ENCODE measurements at regions not wholly inside any gene's neighbourhood (a gene's known extent, or its start where the extent isn't known, plus 50 kb on each side); places are given as distances from the start of the nearest gene placed in this dataset.
A peak's percentile ranks its signal among the peaks of the same experiment; 100 is the strongest.

DNA sequence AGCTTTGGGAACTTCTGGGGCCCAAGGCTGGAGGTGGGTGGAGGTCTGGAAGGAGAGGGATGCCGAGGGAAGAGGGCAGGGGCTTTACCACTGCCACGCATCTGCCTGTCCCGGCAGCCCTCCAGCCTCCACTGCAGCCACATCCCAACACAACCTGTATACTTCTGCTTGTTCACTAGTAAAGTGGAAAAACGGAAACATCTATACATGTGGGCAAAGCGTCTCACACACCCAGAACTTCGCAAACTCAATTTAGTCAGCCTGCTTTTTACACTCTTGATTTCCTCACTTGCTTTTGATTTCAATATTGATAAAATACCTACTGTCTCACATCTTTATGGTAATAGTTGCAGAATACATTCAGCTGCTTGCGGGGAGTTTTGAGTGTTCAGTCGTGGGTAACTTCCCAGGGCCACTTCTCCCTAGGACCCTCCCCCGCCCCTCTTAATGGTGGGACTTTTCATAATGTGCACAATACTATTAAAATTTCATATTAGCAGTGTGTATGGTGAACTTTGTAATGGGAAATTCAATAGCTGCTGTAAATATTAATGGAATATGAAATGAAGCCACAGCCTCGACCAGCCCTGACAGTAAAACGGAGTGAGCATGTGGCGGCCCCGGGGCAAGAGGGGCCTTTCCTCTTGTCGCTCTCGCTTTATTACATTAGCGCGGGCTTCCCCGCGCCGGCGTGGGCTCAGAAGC lies 85.2 kb downstream of the NR2F2 start:
- Histone ChIP-seq H3F3A (ENCODE audit: insufficient read depth) (no peaks in the 10 kb centered on the region), H3K27me3 (replicated peaks; ENCODE audit: insufficient read depth) (peaks cover 100% of the 10 kb centered on the region), H3K36me3 (ENCODE audit: low read depth) (no peaks in the 10 kb centered on the region), H3K9ac (no peak overlapping the region), H3K27ac (no peak overlapping the region), H3K9me2 (ENCODE audit: insufficient read depth) (no peaks in the 10 kb centered on the region), H2AFZ (no peak overlapping the region), H3K79me2 (ENCODE audit: insufficient read depth) (no peaks in the 10 kb centered on the region), H3K9me3 (ENCODE audit: low read depth) (no peaks in the 10 kb centered on the region), H3K4me2 (ENCODE audit: unreplicated experiment) (no peak overlapping the region), H3K4me1 (ENCODE audit: insufficient read depth) (no peaks in the 10 kb centered on the region), H3K4me3 (no peak overlapping the region), H4K20me1 (ENCODE audit: insufficient read depth) (no peaks in the 10 kb centered on the region)
- in situ Hi-C loops (cut with MboI), result no loop called here
- DNase-seq, result no peak
- TF ChIP-seq EZH2phosphoT487 (IDR thresholded peaks at IDR 0.05; ENCODE audit: insufficient read depth, low read depth) (0 out of 2 replicates have a peak, but pooled peaks have one; percentile 54), EZH2 (IDR thresholded peaks at IDR 0.05; ENCODE audit: insufficient read depth, poor library complexity, severe bottlenecking) (no peak)
- WGBS, 2 experiments (ENCODE audit: low coverage in 1 of 2, low lambda C conversion rate in 2 of 2, missing lambda C conversion rate in 2 of 2), result 15 to 18% methylated on average over 21 of the region's 21 CpGs

DNA sequence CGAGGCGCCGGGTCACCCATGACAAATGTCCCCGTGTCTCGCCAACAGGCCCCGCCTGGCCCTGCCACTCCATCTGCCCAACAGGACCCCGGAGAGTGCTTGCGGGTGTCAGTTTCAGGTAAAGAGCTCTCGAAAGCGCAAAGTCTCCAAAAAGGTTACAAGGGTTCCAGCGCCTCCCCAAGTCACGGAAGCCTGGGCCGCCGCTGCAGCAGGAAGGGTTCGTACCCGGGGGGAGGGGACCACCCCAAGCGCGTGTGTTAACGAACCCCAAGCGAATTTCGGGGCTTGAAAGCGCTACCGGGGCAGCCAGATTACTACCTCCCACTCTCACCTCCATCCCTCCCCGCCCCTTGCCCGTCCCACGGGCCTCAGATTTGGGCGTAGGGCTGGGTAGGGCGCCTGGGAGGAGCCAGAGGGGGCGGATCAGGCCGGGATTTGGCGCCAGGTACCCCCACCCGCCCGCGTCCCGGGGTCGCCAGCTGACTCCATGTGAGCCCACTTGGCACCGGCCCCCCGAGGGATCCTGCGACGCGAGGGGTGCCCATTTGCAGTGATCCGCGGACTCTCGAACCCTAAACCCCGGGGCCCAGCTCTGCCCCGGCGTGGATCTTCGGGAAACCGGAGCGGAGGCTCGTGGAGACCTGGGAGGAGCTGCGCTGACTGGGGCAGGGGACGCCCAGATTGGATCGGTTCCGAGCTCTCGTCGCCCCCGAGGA lies 85.9 kb downstream of the NR2F2 start:
- no peaks in the 10 kb centered on the region for H3K9me3 ChIP-seq (ENCODE audit: low read depth)
- TF ChIP-seq EZH2phosphoT487 (IDR thresholded peaks at IDR 0.05; ENCODE audit: insufficient read depth, low read depth) (no peak), EZH2 (IDR thresholded peaks at IDR 0.05; ENCODE audit: insufficient read depth, poor library complexity, severe bottlenecking) (no peak)
- H2AFZ ChIP-seq, result peak overlapping the region; percentile 26
- no peak overlapping the region for H3K27ac ChIP-seq
- no peaks in the 10 kb centered on the region for H3K36me3 ChIP-seq (ENCODE audit: low read depth)
- H4K20me1 ChIP-seq (ENCODE audit: insufficient read depth), result no peaks in the 10 kb centered on the region
- H3K9me2 ChIP-seq (ENCODE audit: insufficient read depth), result no peaks in the 10 kb centered on the region
- no peaks in the 10 kb centered on the region for H3F3A ChIP-seq (ENCODE audit: insufficient read depth)
- no peak for DNase-seq
- in situ Hi-C loops (cut with MboI), result no loop called here
- H3K79me2 ChIP-seq (ENCODE audit: insufficient read depth), result no peaks in the 10 kb centered on the region
- peaks cover 6% of the 10 kb centered on the region; the same call in 1 of the 2 replicates for H3K4me1 ChIP-seq (ENCODE audit: insufficient read depth)
- no peak overlapping the region for H3K4me2 ChIP-seq (ENCODE audit: unreplicated experiment)
- peaks cover 100% of the 10 kb centered on the region for H3K27me3 ChIP-seq (replicated peaks; ENCODE audit: insufficient read depth)
- no peak overlapping the region for H3K9ac ChIP-seq
- 0 out of 2 replicates have a peak overlapping the region, but pooled peaks have one; percentile 1 for H3K4me3 ChIP-seq
- 9 to 10% methylated on average over 43 to 51 of the region's 58 CpGs for WGBS, 2 experiments (ENCODE audit: low coverage in 1 of 2, low lambda C conversion rate in 2 of 2, missing lambda C conversion rate in 2 of 2)

DNA sequence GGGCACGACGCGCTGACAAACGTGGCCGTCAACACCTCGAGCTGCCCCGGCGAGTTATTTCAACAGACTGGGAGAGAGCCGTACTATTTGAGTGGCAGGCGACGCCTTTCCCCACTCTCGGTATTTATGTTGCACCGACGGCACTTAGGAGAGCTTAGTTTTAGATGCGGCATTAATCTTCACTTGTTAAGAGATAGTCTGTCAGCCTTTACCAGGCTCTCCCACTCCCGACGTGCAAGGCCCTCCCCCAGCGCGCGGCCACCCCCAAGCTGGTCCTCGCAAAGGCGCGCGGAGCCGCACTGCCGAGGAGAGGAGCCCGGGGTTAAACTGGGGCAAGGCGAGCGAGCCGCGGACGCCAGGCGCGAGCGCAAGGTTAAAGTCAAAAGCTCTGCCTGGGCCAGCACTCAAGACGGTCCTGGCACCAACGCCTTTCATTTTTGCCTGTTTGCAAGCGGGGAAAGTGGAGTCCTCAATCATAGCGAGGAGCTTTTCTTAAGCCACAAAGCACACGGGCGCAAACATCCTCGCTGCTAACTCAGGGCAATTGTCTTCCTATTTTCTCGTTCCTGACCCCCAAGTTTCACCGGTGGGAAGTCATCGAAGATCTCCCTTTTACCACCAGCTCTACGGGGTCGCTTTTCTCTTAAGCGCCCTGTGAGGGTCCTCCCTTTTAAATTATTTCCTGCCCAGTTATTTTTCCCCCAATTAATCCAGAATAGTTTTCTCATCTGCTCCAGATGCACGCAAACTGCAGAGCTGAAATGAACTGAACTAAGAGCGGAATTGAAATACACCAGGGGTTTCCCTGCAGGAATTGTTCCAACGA lies 86.6 kb downstream of the NR2F2 start:
- no peaks in the 10 kb centered on the region for H3K9me2 ChIP-seq (ENCODE audit: insufficient read depth)
- in situ Hi-C loops (cut with MboI), result no loop called here
- no peaks in the 10 kb centered on the region for H3K36me3 ChIP-seq (ENCODE audit: low read depth)

DNA sequence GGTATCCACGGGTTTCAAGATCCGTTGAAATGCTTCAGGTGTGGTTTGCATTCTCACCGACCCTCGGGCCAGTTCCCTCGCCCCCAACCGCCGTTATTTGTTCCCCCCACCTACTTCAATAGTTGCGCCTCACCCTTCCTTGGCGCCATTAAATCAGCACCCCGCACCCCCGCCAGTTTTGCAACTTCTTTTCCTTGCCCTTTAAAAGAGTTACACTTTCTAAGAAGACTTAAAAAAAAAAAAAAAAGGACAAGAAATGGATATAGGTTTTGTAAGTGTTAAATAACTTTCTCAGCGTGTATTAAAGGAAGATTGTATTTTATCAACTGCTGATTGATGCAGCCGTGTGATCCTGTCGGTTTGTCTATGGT lies 87.2 kb downstream of the NR2F2 start:
- no peak overlapping the region for H3K4me3 ChIP-seq
- no peak overlapping the region for H3K4me2 ChIP-seq (ENCODE audit: unreplicated experiment)
- H3F3A ChIP-seq (ENCODE audit: insufficient read depth), result no peaks in the 10 kb centered on the region
- H3K27ac ChIP-seq, result no peak overlapping the region
- no peak for TF ChIP-seq EZH2phosphoT487 (IDR thresholded peaks at IDR 0.05; ENCODE audit: insufficient read depth, low read depth)
- peak; percentile 75 for TF ChIP-seq EZH2 (IDR thresholded peaks at IDR 0.05; ENCODE audit: insufficient read depth, poor library complexity, severe bottlenecking)
- H3K27me3 ChIP-seq (replicated peaks; ENCODE audit: insufficient read depth), result peaks cover 100% of the 10 kb centered on the region
- H3K79me2 ChIP-seq (ENCODE audit: insufficient read depth), result no peaks in the 10 kb centered on the region
- no peak for DNase-seq
- no peaks in the 10 kb centered on the region for H3K36me3 ChIP-seq (ENCODE audit: low read depth)
- no peaks in the 10 kb centered on the region for H4K20me1 ChIP-seq (ENCODE audit: insufficient read depth)
- H3K9me3 ChIP-seq (ENCODE audit: low read depth), result no peaks in the 10 kb centered on the region
- no peak overlapping the region for H3K9ac ChIP-seq
- H2AFZ ChIP-seq, result no peak overlapping the region
- peaks cover 8% of the 10 kb centered on the region; the same call in 1 of the 2 replicates for H3K4me1 ChIP-seq (ENCODE audit: insufficient read depth)
- 6 to 9% methylated on average over 14 of the region's 14 CpGs for WGBS, 2 experiments (ENCODE audit: low coverage in 1 of 2, low lambda C conversion rate in 2 of 2, missing lambda C conversion rate in 2 of 2)
- no peaks in the 10 kb centered on the region for H3K9me2 ChIP-seq (ENCODE audit: insufficient read depth)
- in situ Hi-C loops (cut with MboI), result no loop called here

More for the DNA sequence above, 86.6 kb downstream of the NR2F2 start:
- Histone ChIP-seq H3K4me3 (0 out of 2 replicates have a peak overlapping the region, but pooled peaks have one; percentile 1), H3K4me1 (ENCODE audit: insufficient read depth) (peaks cover 8% of the 10 kb centered on the region; the same call in 1 of the 2 replicates), H3K9me3 (ENCODE audit: low read depth) (no peaks in the 10 kb centered on the region), H2AFZ (peak overlapping the region; percentile 26), H3K27me3 (replicated peaks; ENCODE audit: insufficient read depth) (peaks cover 100% of the 10 kb centered on the region), H3K79me2 (ENCODE audit: insufficient read depth) (no peaks in the 10 kb centered on the region), H3F3A (ENCODE audit: insufficient read depth) (no peaks in the 10 kb centered on the region), H3K27ac (no peak overlapping the region), H4K20me1 (ENCODE audit: insufficient read depth) (no peaks in the 10 kb centered on the region), H3K9ac (no peak overlapping the region), H3K4me2 (ENCODE audit: unreplicated experiment) (peak overlapping the region; percentile 53)
- WGBS, 2 experiments (ENCODE audit: low coverage in 1 of 2, low lambda C conversion rate in 2 of 2, missing lambda C conversion rate in 2 of 2), result 4 to 6% methylated on average over 47 to 51 of the region's 51 CpGs
- TF ChIP-seq EZH2 (IDR thresholded peaks at IDR 0.05; ENCODE audit: insufficient read depth, poor library complexity, severe bottlenecking) (peak; percentile 88), EZH2phosphoT487 (IDR thresholded peaks at IDR 0.05; ENCODE audit: insufficient read depth, low read depth) (peak; percentile 72; the same call in 1 of the 2 replicates)
- DNase-seq, result peak; percentile 40

Measured in GM23248 (cell line).